DMS 273 (cell line): ENCODE measurements at regions not wholly inside any gene's neighbourhood (a gene's known extent, or its start where the extent isn't known, plus 50 kb on each side); places are given as distances from the start of the nearest gene placed in this dataset.

ENCODE experiments used
- DNase-seq: peaks from one replicate; lab custom pipeline; 2025; ENCODE audit not compliant: unreplicated experiment; lab: John Stamatoyannopoulos, UW

DNA sequence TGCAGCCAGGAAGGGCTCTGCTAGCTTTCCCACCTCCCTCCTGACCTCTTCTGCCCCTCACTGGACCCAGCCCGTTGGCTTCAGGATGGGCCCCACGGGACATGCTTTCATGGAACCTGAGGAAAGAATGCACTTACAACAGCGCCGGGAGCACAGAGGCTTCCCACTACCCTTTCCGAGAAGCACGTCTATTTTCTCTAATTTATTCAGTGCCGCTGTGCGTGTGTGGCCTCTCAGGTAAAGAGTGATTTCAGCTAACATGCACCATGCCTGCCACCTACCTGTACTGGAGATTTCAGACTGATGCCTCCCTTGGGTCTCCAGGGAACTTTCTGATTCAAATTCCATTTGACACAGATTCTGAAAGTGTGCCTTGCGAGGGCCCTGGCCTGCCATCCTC, 140.1 kb downstream of the CYLD start:
- DNase-seq = no peak

DNA sequence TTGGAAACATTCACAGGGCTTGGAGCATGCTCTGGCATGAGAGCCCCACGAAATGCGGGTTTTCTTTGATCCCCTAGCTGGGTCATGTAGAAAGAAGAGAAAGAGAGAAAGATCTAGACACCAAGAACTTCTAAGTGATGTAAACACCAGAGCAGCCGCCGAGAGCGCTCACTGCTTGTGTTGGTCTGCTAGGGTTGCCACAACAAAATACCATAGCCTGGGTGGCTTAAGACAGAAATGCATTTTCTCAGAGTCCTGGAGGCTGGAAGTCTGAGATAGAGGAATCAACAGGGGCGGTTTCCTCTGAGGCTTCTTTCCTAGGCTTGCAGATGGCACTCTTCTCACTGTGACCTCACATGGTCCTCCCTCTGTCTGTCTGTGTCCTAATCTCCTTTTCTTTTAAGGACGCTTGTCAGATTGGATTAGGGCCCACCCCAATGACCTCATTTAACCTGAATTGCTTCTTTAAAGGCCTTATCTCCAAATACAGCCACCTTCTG, 139.5 kb downstream of the CYLD start:
- DNase-seq = peak; percentile 20

- DNase-seq = no peak
These were observed 139.0 kb downstream of the CYLD start for GRCh38 chr16:50880926-50881325.

- no peak for DNase-seq
These were observed 138.2 kb downstream of the CYLD start for GRCh38 chr16:50879873-50880695.

GRCh38 chr16:50878966-50879615, 137.2 kb downstream of the CYLD start:
- no peak for DNase-seq

DNA sequence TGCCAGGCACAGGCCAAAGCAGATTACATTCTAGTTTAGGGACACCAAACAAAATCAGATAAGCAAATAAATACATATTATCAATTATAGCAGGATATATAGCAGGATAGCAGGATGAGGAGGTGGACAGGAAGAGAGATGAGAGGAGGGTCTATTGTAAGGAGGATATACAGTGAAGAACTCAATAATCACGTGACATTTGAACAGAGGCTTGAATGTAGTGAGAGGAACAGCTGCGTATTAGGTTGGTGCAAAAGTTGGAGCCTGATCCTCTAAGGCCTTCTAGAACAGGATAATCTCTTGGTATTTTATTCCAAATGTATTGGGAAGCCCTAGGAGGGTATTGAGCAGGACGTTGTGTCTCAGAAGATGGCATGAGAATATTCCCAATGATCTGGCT, 136.7 kb downstream of the CYLD start:
- no peak for DNase-seq

DNA sequence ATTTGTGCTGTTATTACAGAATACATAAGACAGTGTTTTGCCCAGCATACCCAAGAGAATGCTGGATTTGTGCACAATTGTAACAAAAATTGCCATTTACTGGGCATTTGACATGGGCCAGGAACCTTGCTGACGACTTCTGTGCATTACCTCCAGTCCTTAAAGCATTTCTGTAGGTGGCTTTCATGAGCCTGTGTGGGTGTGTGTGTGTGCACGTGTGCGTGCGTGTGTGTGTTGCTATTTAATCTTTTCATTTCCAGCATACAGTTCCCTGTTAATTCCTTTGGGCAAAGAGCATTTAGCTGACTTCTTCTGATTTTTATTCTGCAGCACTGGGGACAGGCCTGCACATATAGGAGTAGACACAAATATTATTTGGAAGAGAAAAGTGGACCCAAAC, 134.4 kb downstream of the CYLD start:
- no peak for DNase-seq

DNA sequence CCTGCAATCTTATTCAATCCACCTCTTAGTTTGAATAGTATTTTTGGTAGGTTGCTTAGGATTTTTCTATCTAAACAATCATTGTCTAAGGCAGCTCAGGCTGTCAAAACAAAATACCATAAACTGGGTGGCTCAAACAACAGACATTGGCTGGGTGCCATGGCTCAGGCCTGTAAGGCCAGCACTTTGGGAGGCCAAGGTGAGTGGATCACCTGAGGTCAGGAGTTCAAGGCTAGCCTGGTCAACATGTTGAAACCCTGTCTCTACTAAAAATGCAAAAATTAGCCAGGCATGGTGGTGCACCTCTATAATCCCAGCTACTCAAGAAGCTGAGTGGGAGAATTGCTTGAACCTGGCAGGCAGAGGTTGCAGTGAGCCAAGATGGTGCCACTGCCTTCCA, 126.7 kb downstream of the CYLD start:
- DNase-seq = no peak

- DNase-seq = no peak
These were observed 124.9 kb downstream of the CYLD start for GRCh38 chr16:50866806-50867205.

GRCh38 chr16:50864386-50864785, 122.5 kb downstream of the CYLD start:
- DNase-seq = no peak

DNA sequence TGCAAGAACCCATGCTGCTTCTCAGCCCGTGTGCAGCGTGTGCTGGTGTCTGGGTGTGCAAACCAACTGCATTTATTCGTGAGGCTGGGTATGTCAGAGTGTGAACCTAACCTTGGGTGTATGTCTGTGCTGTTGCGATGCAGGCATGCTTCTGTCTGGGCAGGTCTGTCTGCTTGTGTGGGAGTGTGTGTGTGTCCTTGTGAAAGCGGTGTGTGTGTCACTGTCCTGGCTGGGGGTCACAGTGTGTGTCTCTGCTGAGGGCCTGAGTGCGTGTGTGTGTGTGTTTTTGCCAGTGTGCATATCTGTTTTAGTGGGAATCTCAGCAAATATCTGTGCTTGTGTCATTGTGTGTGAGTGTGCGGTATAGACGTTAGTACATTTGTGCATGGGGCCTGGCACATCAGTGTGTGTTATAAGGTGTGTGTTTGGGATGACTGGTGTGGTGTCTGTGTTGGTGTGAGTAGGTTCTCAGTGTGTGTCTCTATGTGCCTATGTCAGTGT, 121.8 kb downstream of the CYLD start:
- no peak for DNase-seq

- no peak for DNase-seq
These were observed 121.1 kb downstream of the CYLD start for GRCh38 chr16:50862818-50863643.

- no peak for DNase-seq
These were observed 120.1 kb downstream of the CYLD start for GRCh38 chr16:50861970-50862411.

- DNase-seq = no peak
These were observed 119.6 kb downstream of the CYLD start for GRCh38 chr16:50861451-50861850.

GRCh38 chr16:50859628-50860360, 117.9 kb downstream of the CYLD start:
- DNase-seq = no peak

GRCh38 chr16:50858877-50859627, 117.2 kb downstream of the CYLD start:
- no peak for DNase-seq

DNA sequence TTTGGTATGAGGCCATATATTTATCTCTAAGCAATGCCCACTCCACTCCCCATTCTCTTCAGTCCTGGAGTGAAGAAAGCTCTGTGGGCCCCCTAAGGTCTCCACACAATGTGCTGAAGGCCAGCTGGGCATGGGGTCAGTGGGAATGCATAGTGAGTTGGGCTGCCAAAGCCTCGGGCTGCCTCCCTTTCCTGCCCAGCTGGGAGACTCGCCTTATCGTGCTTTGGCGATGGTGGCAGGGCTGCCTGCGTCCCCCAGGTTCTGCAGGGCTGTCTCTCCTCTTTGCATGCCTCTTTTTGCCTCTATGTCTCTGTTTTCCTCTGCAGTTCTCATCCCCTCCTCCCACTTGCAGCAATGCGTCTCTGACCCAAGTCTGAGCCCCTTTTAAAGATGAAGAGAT, 116.5 kb downstream of the CYLD start:
- DNase-seq = no peak

- no peak for DNase-seq
These were observed 116.0 kb downstream of the CYLD start for GRCh38 chr16:50857881-50858280.

DNA sequence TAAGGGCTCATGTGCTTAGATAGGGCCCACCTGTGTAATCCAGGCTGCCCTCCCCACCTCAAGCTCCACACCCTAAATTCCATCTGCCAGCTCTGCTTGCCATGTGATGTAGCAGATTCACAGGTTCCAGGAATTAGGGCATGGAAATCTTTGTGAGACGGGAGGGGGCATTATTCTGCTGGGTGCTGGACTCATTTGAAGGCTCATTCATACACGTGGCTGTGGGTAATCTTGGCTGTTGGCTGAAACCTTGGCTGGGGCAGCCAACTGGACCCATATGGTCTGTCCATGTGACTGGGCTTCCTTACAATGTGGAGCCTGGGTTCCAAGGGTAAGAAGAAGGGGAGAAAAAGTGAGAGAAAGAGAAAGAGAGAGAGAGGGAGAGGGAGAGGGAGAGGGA, 115.1 kb downstream of the CYLD start:
- peak; percentile 34 for DNase-seq

- DNase-seq = no peak
These were observed 111.4 kb downstream of the CYLD start for GRCh38 chr16:50853329-50853728.
